HEK293T (cell line): ENCODE measurements at regions not wholly inside any gene's neighbourhood (a gene's known extent, or its start where the extent isn't known, plus 50 kb on each side); places are given as distances from the start of the nearest gene placed in this dataset.

Source experiments
- ARNT ChIP-seq: fragments of 450-650 bp; IDR thresholded peaks from 2 replicates; pipeline ENCODE4 v1.6.1; 2017; ENCODE audit warnings: mild to moderate bottlenecking
- BHLHE40 ChIP-seq: fragments of 450-650 bp; IDR thresholded peaks from 2 replicates; pipeline ENCODE4 v1.6.1; 2016; ENCODE audit warnings: mild to moderate bottlenecking, moderate library complexity, borderline replicate concordance
- CTBP1 ChIP-seq: fragments of 450-650 bp; IDR thresholded peaks from 2 replicates; pipeline ENCODE4 v1.6.1; 2016; ENCODE audit warnings: borderline replicate concordance
- ELF4 ChIP-seq: fragments of 450-650 bp; IDR thresholded peaks from 2 replicates; pipeline ENCODE4 v1.6.1; 2017; ENCODE audit warnings: antibody characterized with exemption
- FOXA1 ChIP-seq: fragments of 450-650 bp; IDR thresholded peaks from 2 replicates; pipeline ENCODE4 v1.6.1; 2016; ENCODE audit warnings: mild to moderate bottlenecking
- FOXK2 ChIP-seq: fragments of 450-650 bp; IDR thresholded peaks from 2 replicates; pipeline ENCODE4 v1.6.1; 2016; ENCODE audit warnings: mild to moderate bottlenecking
- FOXM1 ChIP-seq: fragments of 450-650 bp; IDR thresholded peaks from 2 replicates; pipeline ENCODE4 v1.6.1; 2017; ENCODE audit warnings: mild to moderate bottlenecking, borderline replicate concordance
- HDGF ChIP-seq: fragments of 450-650 bp; IDR thresholded peaks from 2 replicates; pipeline ENCODE4 v1.6.1; 2017; ENCODE audit warnings: antibody characterized with exemption, borderline replicate concordance
- NFRKB ChIP-seq: fragments of 450-650 bp; IDR thresholded peaks from 2 replicates; pipeline ENCODE4 v1.6.1; 2016; ENCODE audit warnings: mild to moderate bottlenecking, moderate library complexity
- PKNOX1 ChIP-seq: fragments of 450-650 bp; IDR thresholded peaks from 2 replicates; pipeline ENCODE4 v1.6.1; 2016
- SUZ12 ChIP-seq: fragments of 450-650 bp; IDR thresholded peaks from 2 replicates; pipeline ENCODE4 v1.6.1; 2016; ENCODE audit warnings: mild to moderate bottlenecking
- TARDBP ChIP-seq: fragments of 450-650 bp; IDR thresholded peaks from 2 replicates; pipeline ENCODE4 v1.6.1; 2016

- TF ChIP-seq FOXA1 (no peak), FOXM1 (no peak), TARDBP (no peak), BHLHE40 (no peak), ARNT (no peak), PKNOX1 (no peak), FOXK2 (no peak), NFRKB (no peak), SUZ12 (no peak), HDGF (no peak), CTBP1 (no peak), ELF4 (no peak)
Measured at GRCh38 chr4:12933760-12934221, 550.3 kb downstream of the RAB28 start.
